RWPE1 (cell line): ENCODE measurements at regions not wholly inside any gene's neighbourhood (a gene's known extent, or its start where the extent isn't known, plus 50 kb on each side); places are given as distances from the start of the nearest gene placed in this dataset.

Experiments used
- CTCF ChIA-PET: fragments of 350-600 bp; sonication (Branson Sonifier 250); formaldehyde crosslinking; extraction: SDS; loops from one replicate; lab custom pipeline; 2021; lab: Yijun Ruan, JAX
- POLR2A ChIA-PET: fragments of 400-600 bp; formaldehyde crosslinking; extraction: SDS; loops from one replicate; lab custom pipeline; 2020; ENCODE audit warnings: antibody characterized with exemption; ENCODE audit not compliant: low non-redundant PET; lab: Yijun Ruan, JAX
- DNase-seq: peaks from one replicate; pipeline ENCODE4 v3.0.0; 2012; ENCODE audit warnings: low spot score
- H3K27ac ChIP-seq: fragments of 450-650 bp; 2 replicates; pipeline ENCODE4 v1.5.1; 2017
- CTCF ChIP-seq: fragments of 450-650 bp; conservative IDR thresholded peaks from 2 replicates; pipeline ENCODE4 v1.5.1; 2017; ENCODE audit warnings: low read depth, mild to moderate bottlenecking

- DNase-seq: no peak
- no peak overlapping the region for H3K27ac ChIP-seq
- TF ChIP-seq CTCF: no peak
- CTCF ChIA-PET: interaction anchor here (0.7 kb wide), 1 partner anchor 1139 kb away, joined by 3 read pairs; no protein-coding TSS in a partner anchor
- POLR2A ChIA-PET: no interaction called here
These were observed 99.1 kb upstream of the ERG start for GRCh38 chr21:38597421-38597820.

- no peak for DNase-seq
- ChIA-PET POLR2A (no interaction called here), CTCF (no interaction called here)
- H3K27ac ChIP-seq: no peak overlapping the region
- TF ChIP-seq CTCF: no peak
These were observed 100.1 kb upstream of the ERG start for GRCh38 chr21:38598413-38598812.

DNA sequence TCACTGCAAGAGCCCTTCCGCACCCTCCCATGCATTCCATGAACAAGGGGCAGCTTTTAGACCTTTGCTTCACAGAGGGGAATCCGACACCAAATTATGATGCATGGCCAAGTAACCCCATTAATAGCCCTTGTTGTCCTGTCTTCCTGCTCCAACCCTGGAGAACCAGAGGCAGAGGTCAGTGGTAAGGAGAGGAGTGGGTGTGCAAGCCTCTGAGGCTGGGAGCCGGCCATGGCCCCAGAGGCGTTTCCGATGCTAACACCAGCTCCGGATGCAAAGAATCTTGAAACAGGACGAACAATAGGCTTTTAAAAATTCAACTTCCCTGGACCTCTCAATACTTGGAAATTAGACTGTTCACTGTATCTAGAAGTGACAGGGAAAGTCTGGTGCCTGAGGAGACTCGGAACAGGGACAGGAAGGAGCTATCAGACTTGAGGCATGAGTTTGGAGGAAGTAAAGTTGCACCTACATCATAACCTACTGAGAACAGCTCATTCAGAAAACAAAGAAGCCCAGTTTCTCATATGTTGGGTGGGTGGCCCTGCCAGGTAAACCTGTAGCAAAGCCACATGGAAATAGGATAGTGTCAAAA, 101.2 kb upstream of the ERG start:
- H3K27ac ChIP-seq: no peak overlapping the region
- DNase-seq: no peak
- POLR2A ChIA-PET: no interaction called here
- CTCF ChIA-PET: interaction anchor here (0.6 kb wide), 2 partner anchors 97 to 183 kb away, joined by 3 to 6 read pairs; no protein-coding TSS in a partner anchor
- no peak for TF ChIP-seq CTCF

DNA sequence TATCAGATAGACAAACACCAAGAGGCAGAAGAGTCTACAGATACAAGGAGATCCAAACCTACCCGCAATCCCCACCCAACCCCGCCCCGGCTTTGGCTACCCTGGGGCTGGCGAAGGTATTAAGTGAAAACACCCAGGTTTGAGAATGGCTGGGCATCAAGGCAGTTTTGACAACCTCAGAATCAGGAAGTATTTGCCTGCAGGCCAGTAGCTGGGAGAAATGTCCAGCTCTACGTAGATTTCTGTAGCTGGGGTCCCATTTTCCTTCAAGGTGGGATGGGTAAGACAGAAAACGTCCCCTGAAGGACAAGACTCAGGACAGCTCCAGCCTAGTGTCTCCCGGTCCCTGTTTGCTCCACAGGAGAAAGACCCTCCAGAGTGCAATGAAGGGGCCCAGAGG, 101.8 kb upstream of the ERG start:
- H3K27ac ChIP-seq: no peak overlapping the region
- ChIA-PET CTCF (interaction anchor here (0.6 kb wide), 3 partner anchors 97 to 278 kb away, joined by 3 to 6 read pairs (median 3); no protein-coding TSS in a partner anchor), POLR2A (no interaction called here)
- TF ChIP-seq CTCF: no peak
- no peak for DNase-seq

- TF ChIP-seq CTCF: no peak
- ChIA-PET CTCF (no interaction called here), POLR2A (no interaction called here)
- no peak for DNase-seq
- no peak overlapping the region for H3K27ac ChIP-seq
These were observed 107.0 kb upstream of the ERG start for GRCh38 chr21:38605236-38605635.

- TF ChIP-seq CTCF: no peak
- DNase-seq: no peak
- no peak overlapping the region for H3K27ac ChIP-seq
- ChIA-PET POLR2A (no interaction called here), CTCF (no interaction called here)
These were observed 111.3 kb upstream of the ERG start for GRCh38 chr21:38609580-38609979.
